HepG2 (cell line): ENCODE measurements at regions not wholly inside any gene's neighbourhood (a gene's known extent, or its start where the extent isn't known, plus 50 kb on each side); places are given as distances from the start of the nearest gene placed in this dataset.

Experiments
- ATAC-seq: fragments of 200-7000 bp; cut with Tn5 transposase; 3 replicates; pipeline ENCODE4 v1.9.1; 2020; ENCODE audit warnings: mild to moderate bottlenecking, moderate library complexity
- BruUV-seq: library from RNA; stranded (reverse); fragments of 400-500 nt; replicated peaks from 2 replicates; lab custom pipeline; 2021; lab: Mats Ljungman, UMichigan
- CTCF ChIA-PET: fragments of 300-600 bp; formaldehyde crosslinking; extraction: SDS; loops from one replicate; lab custom pipeline; 2021; ENCODE audit warnings: low total read pairs, inconsistent platforms, low intra/inter-chr PET ratio; lab: Yijun Ruan, JAX
- POLR2A ChIA-PET: fragments of 350-600 bp; sonication (Branson Sonifier 250); formaldehyde crosslinking; loops from one replicate; lab custom pipeline; 2020; ENCODE audit warnings: antibody characterized with exemption, inconsistent platforms; lab: Yijun Ruan, JAX
- DNase-seq: peaks from one replicate; pipeline ENCODE4 v3.0.0-alpha.2; 2015; ENCODE audit warnings: low spot score
- FAIRE-seq: peaks from 3 replicates; lab custom pipeline; 2011; peaks lifted over from hg19 to GRCh38; lab: Jason Lieb, UNC
- H2AFZ ChIP-seq: one replicate; pipeline ENCODE4 v1.6.1; 2011; ENCODE audit warnings: low read length, inconsistent platforms
- H3K27ac ChIP-seq: fragments of 300-600 bp; 3 replicates; pipeline ENCODE4 v1.8.0; 2011; ENCODE audit warnings: mixed run types, mild to moderate bottlenecking, mixed read lengths, low read length, inconsistent platforms; ENCODE audit not compliant: insufficient read depth; ENCODE audit errors: extremely low read length
- H3K27me3 ChIP-seq, 2 experiments: fragments of 200-600 bp in 1 of 2; 2 replicates in 1 of 2; 3 replicates in 1 of 2; pipeline versions ENCODE4 v1.6.0 to v1.8.0; 2011; ENCODE audit warnings: low read length in 2 of 2, mild to moderate bottlenecking in 2 of 2, moderate library complexity in 2 of 2, inconsistent platforms in 1 of 2; ENCODE audit not compliant: insufficient read depth in 2 of 2, control insufficient read depth in 1 of 2
- H3K36me3 ChIP-seq, 2 experiments: fragments of 200-600 bp in 1 of 2; replicated peaks in 1 of 2; 2 replicates in 1 of 2; 3 replicates in 1 of 2; pipeline versions ENCODE4 v1.5.1 to v1.8.0; 2011; ENCODE audit warnings: low read length in 2 of 2, inconsistent platforms in 1 of 2; ENCODE audit not compliant: insufficient read depth in 2 of 2, control insufficient read depth in 1 of 2
- H3K4me1 ChIP-seq: 2 replicates; pipeline ENCODE4 v1.5.1; 2012; ENCODE audit warnings: low read length, inconsistent platforms; ENCODE audit not compliant: insufficient read depth
- H3K4me2 ChIP-seq: 2 replicates; pipeline ENCODE4 v1.6.0; 2011; ENCODE audit warnings: low read depth, low read length, inconsistent platforms
- H3K4me3 ChIP-seq, 3 experiments: fragments of 200-600 bp in 1 of 3; sonication (generic), shearing (Covaris generic) in 1 of 3; replicated peaks in 1 of 3; 2 replicates each; pipeline ENCODE4 v1.5.1; 2011 to 2016; ENCODE audit warnings: low read length in 3 of 3, inconsistent platforms in 2 of 3, low read depth in 2 of 3, mild to moderate bottlenecking in 2 of 3, control low read depth in 1 of 3, mixed read lengths in 1 of 3; ENCODE audit not compliant: insufficient read depth in 1 of 3
- H3K79me2 ChIP-seq: one replicate; pipeline ENCODE4 v1.6.1; 2011; ENCODE audit warnings: low read length, inconsistent platforms; ENCODE audit not compliant: insufficient read depth
- H3K9ac ChIP-seq: 2 replicates; pipeline ENCODE4 v1.6.0; 2011; ENCODE audit warnings: mild to moderate bottlenecking, low read depth, low read length, inconsistent platforms; ENCODE audit not compliant: insufficient read depth
- H3K9me3 ChIP-seq: 2 replicates; pipeline ENCODE4 v1.5.1; 2012; ENCODE audit warnings: mild to moderate bottlenecking, low read length
- H4K20me1 ChIP-seq: 2 replicates; pipeline ENCODE4 v1.6.0; 2011; ENCODE audit warnings: inconsistent platforms, mild to moderate bottlenecking, low read length, moderate library complexity; ENCODE audit not compliant: insufficient read depth
- FOXM1 ChIP-seq: sonication (generic); formaldehyde crosslinking; IDR thresholded peaks from 2 replicates; pipeline ENCODE4 v1.5.0; 2020; ENCODE audit warnings: missing genetic modification reagents
- GATA4 ChIP-seq: sonication (generic); IDR thresholded peaks from 2 replicates; pipeline ENCODE4 v1.6.1; 2016; ENCODE audit warnings: antibody characterized with exemption, low read depth, borderline replicate concordance
- HOXA9 ChIP-seq: sonication (generic); formaldehyde crosslinking; IDR thresholded peaks from 2 replicates; pipeline ENCODE4 v1.8.1; 2022; ENCODE audit warnings: missing genetic modification reagents, mild to moderate bottlenecking, moderate library complexity, borderline replicate concordance
- KAT7 ChIP-seq: IDR thresholded peaks from 2 replicates; pipeline ENCODE4 v1.6.1; 2018; ENCODE audit warnings: borderline replicate concordance, missing compliant biosample characterization
- MED13 ChIP-seq: sonication (generic); formaldehyde crosslinking; IDR thresholded peaks from 2 replicates; pipeline ENCODE4 v1.5.0; 2020; ENCODE audit warnings: missing genetic modification reagents
- NFATC3 ChIP-seq: sonication (generic); formaldehyde crosslinking; IDR thresholded peaks from 2 replicates; pipeline ENCODE4 v1.5.1; 2020; ENCODE audit warnings: mild to moderate bottlenecking, missing genetic modification reagents
- NR2F6 ChIP-seq, 2 experiments: IDR thresholded peaks; 2 replicates each; pipeline ENCODE4 v1.6.1; 2016; ENCODE audit warnings: antibody characterized with exemption in 1 of 2, mild to moderate bottlenecking in 1 of 2
- RFX5 ChIP-seq: IDR thresholded peaks from 2 replicates; pipeline ENCODE4 v1.6.1; 2011; ENCODE audit warnings: low read depth, low read length, improper control_type of control experiment
- SOX6 ChIP-seq, 2 experiments: fragments of 450-650 bp in 1 of 2; sonication (generic) in 1 of 2; formaldehyde crosslinking in 1 of 2; IDR thresholded peaks; 2 replicates each; pipeline versions ENCODE4 v1.4.0 to v1.6.1; 2017 to 2020; ENCODE audit warnings: antibody characterized with exemption in 1 of 2, mild to moderate bottlenecking in 1 of 2, missing genetic modification reagents in 1 of 2
- ZBED4 ChIP-seq: sonication (generic); formaldehyde crosslinking; IDR thresholded peaks from 2 replicates; pipeline ENCODE4 v1.4.0; 2020; ENCODE audit warnings: missing genetic modification reagents, borderline replicate concordance
- ZNF281 ChIP-seq: sonication (generic); formaldehyde crosslinking; IDR thresholded peaks from 2 replicates; pipeline ENCODE4 v1.4.0; 2020; ENCODE audit warnings: missing genetic modification reagents, borderline replicate concordance
- ZNF451 ChIP-seq: sonication (generic); formaldehyde crosslinking; IDR thresholded peaks from 2 replicates; pipeline ENCODE4 v1.5.0; 2020; ENCODE audit warnings: mild to moderate bottlenecking, missing genetic modification reagents
- ZNF720 ChIP-seq: sonication (generic); formaldehyde crosslinking; IDR thresholded peaks from 2 replicates; pipeline ENCODE4 v1.4.0; 2020; ENCODE audit warnings: missing genetic modification reagents
- ZNF792 ChIP-seq: IDR thresholded peaks from 2 replicates; pipeline ENCODE4 v1.6.1; 2016
- WGBS: methylation state at CpG from one replicate; pipeline ENCODE4 v1.1.6; 2017; ENCODE audit warnings: low lambda C conversion rate; 5-methylcytosine and 5-hydroxymethylcytosine counted together
- in situ Hi-C: cut with HindIII; loops from 2 replicates; pipeline ENCODE4 v1.10.0; 2017; ENCODE audit warnings: low pct_unique_long_range_greater_than_20kb; ENCODE audit not compliant: extremely low pct_ligation_motif_present
- intact Hi-C: fragments of 100-400 bp; cut with micrococcal nuclease; formaldehyde crosslinking; loops from one replicate; pipeline ENCODE4 v1.10.0; 2022; ENCODE audit not compliant: unreplicated experiment

GRCh38 chr3:3605226-3605625 lies 194.0 kb upstream of the LRRN1 start:
- 49% methylated on average over 3 of the region's 3 CpGs for WGBS
- Histone ChIP-seq H3K27ac (no peak overlapping the region), H3K27me3 (no peaks in the 10 kb centered on the region), H3K9me3 (no peaks in the 10 kb centered on the region), H3K9ac (no peak overlapping the region), H3K36me3 (no peaks in the 10 kb centered on the region), H3K79me2 (no peaks in the 10 kb centered on the region), H3K4me2 (no peak overlapping the region), H2AFZ (no peak overlapping the region), H4K20me1 (no peaks in the 10 kb centered on the region), H3K4me1 (no peaks in the 10 kb centered on the region), H3K4me3 (no peak overlapping the region)
- CTCF ChIA-PET: no interaction called here
- intact Hi-C loops: no loop called here
- FAIRE-seq: no peak
- no peak for ATAC-seq
- POLR2A ChIA-PET: no interaction called here
- in situ Hi-C loops: no loop called here
- no peak for DNase-seq
- BruUV-seq: no TSS peak
- no peak for TF ChIP-seq ZNF451 (CRISPR knock-in tag)

- DNase-seq (no peak), FAIRE-seq (no peak), ATAC-seq (no peak)
- no peaks in the 10 kb centered on the region for H3K27me3 ChIP-seq
- ChIA-PET POLR2A (no interaction called here), CTCF (no interaction called here)
- no peaks in the 10 kb centered on the region for H3K4me1 ChIP-seq
- H2AFZ ChIP-seq: no peak overlapping the region
- no peak overlapping the region for H3K4me2 ChIP-seq
- no TSS peak for BruUV-seq
- intact Hi-C loops: no loop called here
- in situ Hi-C loops: no loop called here
- H3K9me3 ChIP-seq: no peaks in the 10 kb centered on the region
- no peak overlapping the region for H3K27ac ChIP-seq
- H3K36me3 ChIP-seq: no peaks in the 10 kb centered on the region
- H3K9ac ChIP-seq: no peak overlapping the region
- 68% methylated on average over 4 of the region's 4 CpGs for WGBS
- no peak overlapping the region for H3K4me3 ChIP-seq
- H3K79me2 ChIP-seq: no peaks in the 10 kb centered on the region
- H4K20me1 ChIP-seq: no peaks in the 10 kb centered on the region
- TF ChIP-seq NFATC3 (CRISPR knock-in tag) (no peak), FOXM1 (CRISPR knock-in tag) (no peak), ZNF281 (no peak), NR2F6 (IDR thresholded peaks at IDR 0.05) (no peak), NR2F6 (CRISPR knock-in tag; IDR thresholded peaks at IDR 0.05) (no peak), KAT7 (CRISPR knock-in tag) (no peak), ZBED4 (CRISPR knock-in tag) (no peak), ZNF720 (CRISPR knock-in tag) (no peak), ZNF792 (no peak), MED13 (CRISPR knock-in tag) (no peak), HOXA9 (CRISPR knock-in tag) (no peak), RFX5 (no peak), GATA4 (no peak), SOX6 (IDR thresholded peaks at IDR 0.05) (no peak), SOX6 (CRISPR knock-in tag; IDR thresholded peaks at IDR 0.05) (no peak)
Observed at GRCh38 chr3:3603351-3603750, 195.9 kb upstream of the LRRN1 start.
